Thoracic aorta (tissue), 2 donors: ENCODE measurements at regions not wholly inside any gene's neighbourhood (a gene's known extent, or its start where the extent isn't known, plus 50 kb on each side); places are given as distances from the start of the nearest gene placed in this dataset.

Experiments
- ATAC-seq: fragments of 150-250 bp; one replicate; pipeline ENCODE4 v1.8.0; 2017; ENCODE audit warnings: low read depth; ENCODE audit not compliant: insufficient number of reproducible peaks, low FRiP score
- DNase-seq: peaks from one replicate; pipeline ENCODE4 v3.0.0-alpha.2; 2020; ENCODE audit warnings: low spot score
- H3K27ac ChIP-seq, 2 donors: fragments of 200-600 bp; sonication (generic); 1 replicate in 1 of 2; 2 replicates in 1 of 2; pipeline ENCODE4 v1.5.1; 2016; ENCODE audit warnings: mild to moderate bottlenecking in 2 of 2, moderate library complexity in 2 of 2
- H3K27me3 ChIP-seq: fragments of 200-600 bp; sonication (generic); replicated peaks from 2 replicates; pipeline ENCODE4 v1.6.0; 2016; ENCODE audit warnings: mild to moderate bottlenecking; ENCODE audit not compliant: insufficient read depth
- H3K36me3 ChIP-seq: fragments of 200-600 bp; sonication (generic); one replicate; pipeline ENCODE4 v1.5.1; 2016
- H3K4me1 ChIP-seq, 2 donors: fragments of 200-600 bp; sonication (generic); 1 replicate in 1 of 2; 2 replicates in 1 of 2; pipeline versions ENCODE4 v1.5.1 to v1.6.0; 2016; ENCODE audit warnings: low read depth in 2 of 2, mild to moderate bottlenecking in 1 of 2; ENCODE audit not compliant: control insufficient read depth in 1 of 2
- H3K4me3 ChIP-seq: fragments of 200-600 bp; sonication (generic); 2 replicates; pipeline ENCODE4 v1.5.1; 2016; ENCODE audit warnings: mild to moderate bottlenecking
- H3K9me3 ChIP-seq: fragments of 200-600 bp; sonication (generic); 2 replicates; pipeline ENCODE4 v1.5.1; 2016
- CTCF ChIP-seq: fragments of 200-600 bp; sonication (generic); IDR thresholded peaks from one replicate; pipeline ENCODE4 v1.5.1; 2019; ENCODE audit warnings: antibody characterized with exemption

- Histone ChIP-seq H3K36me3 (no peaks in the 10 kb centered on the region), H3K9me3 (no peaks in the 10 kb centered on the region), H3K4me3 (no peak overlapping the region), H3K27me3 (no peaks in the 10 kb centered on the region), H3K27ac (no peak overlapping the region), H3K4me1 (no peaks in the 10 kb centered on the region)
- DNase-seq (no peak), ATAC-seq (no peak)
- no peak for TF ChIP-seq CTCF
Observed at GRCh38 chr18:72197591-72197990, 346.6 kb downstream of the CBLN2 start.

GRCh38 chr18:72194072-72194471 is 350.1 kb downstream of the CBLN2 start:
- ATAC-seq (no peak), DNase-seq (no peak)
- no peak overlapping the region for H3K27ac ChIP-seq
- no peaks in the 10 kb centered on the region for H3K36me3 ChIP-seq
- no peaks in the 10 kb centered on the region for H3K4me1 ChIP-seq
- H3K9me3 ChIP-seq: no peaks in the 10 kb centered on the region
- no peak for TF ChIP-seq CTCF
- H3K4me3 ChIP-seq: no peak overlapping the region
- H3K27me3 ChIP-seq: no peaks in the 10 kb centered on the region

- H3K4me1 ChIP-seq: no peaks in the 10 kb centered on the region
- no peak for TF ChIP-seq CTCF
- ATAC-seq (no peak), DNase-seq (no peak)
- H3K27me3 ChIP-seq: no peaks in the 10 kb centered on the region
- H3K36me3 ChIP-seq: no peaks in the 10 kb centered on the region
- H3K27ac ChIP-seq: no peak overlapping the region
- H3K4me3 ChIP-seq: no peak overlapping the region
- no peaks in the 10 kb centered on the region for H3K9me3 ChIP-seq
Observed at GRCh38 chr18:72187956-72188355, 356.2 kb downstream of the CBLN2 start.

- H3K36me3 ChIP-seq: no peaks in the 10 kb centered on the region
- DNase-seq (no peak), ATAC-seq (no peak)
- no peak overlapping the region for H3K4me3 ChIP-seq
- no peak for TF ChIP-seq CTCF
- no peaks in the 10 kb centered on the region for H3K9me3 ChIP-seq
- H3K27me3 ChIP-seq: no peaks in the 10 kb centered on the region
- no peak overlapping the region for H3K27ac ChIP-seq
- no peaks in the 10 kb centered on the region for H3K4me1 ChIP-seq
Observed at GRCh38 chr18:72181241-72181764, 362.8 kb downstream of the CBLN2 start.

- H3K9me3 ChIP-seq: no peaks in the 10 kb centered on the region
- no peaks in the 10 kb centered on the region for H3K36me3 ChIP-seq
- DNase-seq: no peak
- H3K27ac ChIP-seq: no peak overlapping the region
- no peaks in the 10 kb centered on the region for H3K4me1 ChIP-seq
- TF ChIP-seq CTCF: no peak
- H3K27me3 ChIP-seq: no peaks in the 10 kb centered on the region
- H3K4me3 ChIP-seq: no peak overlapping the region
- no peak for ATAC-seq
Observed at GRCh38 chr18:72180689-72181088, 363.5 kb downstream of the CBLN2 start.
